ENCODE measurements at regions not wholly inside any gene's neighbourhood (a gene's known extent, or its start where the extent isn't known, plus 50 kb on each side); places are given as distances from the start of the nearest gene placed in this dataset.

GRCh38 chr5:125199373-125199772 lies 452.9 kb upstream of the ZNF608 start:
- H3K4me3 ChIP-seq (ENCODE audit: low read depth, low read length): no peak overlapping the region
- H3K9me3 ChIP-seq: no peaks in the 10 kb centered on the region
- no peak for DNase-seq
- no peaks in the 10 kb centered on the region for H3K27me3 ChIP-seq
- no peak for TF ChIP-seq CTCF (IDR thresholded peaks at IDR 0.05; ENCODE audit: low read depth, low read length)
- no peaks in the 10 kb centered on the region for H3K36me3 ChIP-seq
- peaks cover 30% of the 10 kb centered on the region for H3K4me1 ChIP-seq

- DNase-seq: peak; percentile 74
- TF ChIP-seq CTCF (IDR thresholded peaks at IDR 0.05; ENCODE audit: low read depth, low read length): no peak
- no peaks in the 10 kb centered on the region for H3K9me3 ChIP-seq
- H3K27me3 ChIP-seq: no peaks in the 10 kb centered on the region
- peaks cover 27% of the 10 kb centered on the region for H3K4me1 ChIP-seq
- H3K36me3 ChIP-seq: no peaks in the 10 kb centered on the region
- H3K4me3 ChIP-seq (ENCODE audit: low read depth, low read length): peak overlapping the region; percentile 44
These were observed 453.8 kb upstream of the ZNF608 start for GRCh38 chr5:125199968-125200865.

- Histone ChIP-seq H3K4me1 (peaks cover 30% of the 10 kb centered on the region), H3K4me3 (ENCODE audit: low read depth, low read length) (peak overlapping the region; percentile 44), H3K27me3 (no peaks in the 10 kb centered on the region), H3K36me3 (no peaks in the 10 kb centered on the region), H3K9me3 (no peaks in the 10 kb centered on the region)
- no peak for TF ChIP-seq CTCF (IDR thresholded peaks at IDR 0.05; ENCODE audit: low read depth, low read length)
- DNase-seq: no peak
These were observed 454.5 kb upstream of the ZNF608 start for GRCh38 chr5:125200866-125201373.

- H3K9me3 ChIP-seq: no peaks in the 10 kb centered on the region
- no peak for DNase-seq
- no peaks in the 10 kb centered on the region for H3K36me3 ChIP-seq
- H3K27me3 ChIP-seq: no peaks in the 10 kb centered on the region
- TF ChIP-seq CTCF (IDR thresholded peaks at IDR 0.05; ENCODE audit: low read depth, low read length): no peak
- no peak overlapping the region for H3K4me3 ChIP-seq (ENCODE audit: low read depth, low read length)
- peaks cover 27% of the 10 kb centered on the region for H3K4me1 ChIP-seq
These were observed 455.1 kb upstream of the ZNF608 start for GRCh38 chr5:125201446-125202052.

GRCh38 chr5:125202353-125202752 lies 455.9 kb upstream of the ZNF608 start:
- no peaks in the 10 kb centered on the region for H3K36me3 ChIP-seq
- no peaks in the 10 kb centered on the region for H3K27me3 ChIP-seq
- no peak for TF ChIP-seq CTCF (IDR thresholded peaks at IDR 0.05; ENCODE audit: low read depth, low read length)
- H3K4me3 ChIP-seq (ENCODE audit: low read depth, low read length): no peak overlapping the region
- H3K9me3 ChIP-seq: no peaks in the 10 kb centered on the region
- no peak for DNase-seq
- H3K4me1 ChIP-seq: peaks cover 23% of the 10 kb centered on the region
